Fibroblast of lung (primary cell): ENCODE measurements at regions not wholly inside any gene's neighbourhood (a gene's known extent, or its start where the extent isn't known, plus 50 kb on each side); places are given as distances from the start of the nearest gene placed in this dataset.

Experiments used
- DNase-seq, 2 donors: peaks; one replicate each; pipeline versions ENCODE4 v3.0.0 to v3.0.0-alpha.2; 2010; ENCODE audit warnings: low read depth in 2 of 2
- H2AFZ ChIP-seq: 2 replicates; pipeline ENCODE4 v1.5.1; 2012; ENCODE audit warnings: low read length, control low read depth, inconsistent platforms
- H3K27ac ChIP-seq: 2 replicates; pipeline ENCODE4 v1.5.1; 2011; ENCODE audit warnings: low read length, control low read depth; ENCODE audit not compliant: insufficient read depth
- H3K27me3 ChIP-seq: 2 replicates; pipeline ENCODE4 v1.5.1; 2011; ENCODE audit warnings: mild to moderate bottlenecking, low read length; ENCODE audit not compliant: control insufficient read depth, insufficient read depth
- H3K36me3 ChIP-seq: 2 replicates; pipeline ENCODE4 v1.5.1; 2011; ENCODE audit warnings: low read length; ENCODE audit not compliant: control insufficient read depth, insufficient read depth
- H3K4me1 ChIP-seq: 2 replicates; pipeline ENCODE4 v1.5.1; 2011; ENCODE audit warnings: low read length; ENCODE audit not compliant: control insufficient read depth, insufficient read depth; ENCODE audit errors: extremely low read depth
- H3K4me2 ChIP-seq: 2 replicates; pipeline ENCODE4 v1.5.1; 2011; ENCODE audit warnings: low read length, control low read depth; ENCODE audit not compliant: insufficient read depth; ENCODE audit errors: extremely low read depth
- H3K4me3 ChIP-seq, 4 experiments: fragments of 200-600 bp in 1 of 4; sonication (generic) in 1 of 4; replicated peaks in 1 of 4; 2 replicates each; pipeline ENCODE4 v1.5.1; 2011 to 2016; ENCODE audit warnings: low read length in 4 of 4, low read depth in 3 of 4, mild to moderate bottlenecking in 3 of 4, control low read depth in 2 of 4, inconsistent platforms in 1 of 4, mixed read lengths in 1 of 4; ENCODE audit not compliant: insufficient read depth in 1 of 4; ENCODE audit errors: control extremely low read depth in 1 of 4
- H3K79me2 ChIP-seq: 2 replicates; pipeline ENCODE4 v1.5.1; 2012; ENCODE audit warnings: mild to moderate bottlenecking, low read length, inconsistent platforms; ENCODE audit not compliant: control insufficient read depth, insufficient read depth
- H3K9ac ChIP-seq: 2 replicates; pipeline ENCODE4 v1.5.1; 2011; ENCODE audit warnings: mild to moderate bottlenecking, low read length, control low read depth; ENCODE audit not compliant: insufficient read depth
- H3K9me3 ChIP-seq: 2 replicates; pipeline ENCODE4 v1.5.1; 2012; ENCODE audit warnings: low read depth, low read length; ENCODE audit not compliant: control insufficient read depth, insufficient read depth
- H4K20me1 ChIP-seq: 2 replicates; pipeline ENCODE4 v1.5.1; 2011; ENCODE audit warnings: low read length; ENCODE audit not compliant: control insufficient read depth, insufficient read depth; ENCODE audit errors: extremely low read depth
- CTCF ChIP-seq, 2 donors: IDR thresholded peaks in 1 of 2; conservative IDR thresholded peaks in 1 of 2; 1 replicate in 1 of 2; 2 replicates in 1 of 2; pipeline ENCODE4 v1.5.1; 2011 to 2012; ENCODE audit warnings: low read length in 2 of 2, control low read depth in 1 of 2, inconsistent platforms in 1 of 2, low read depth in 1 of 2, mild to moderate bottlenecking in 1 of 2
- EZH2 ChIP-seq: IDR thresholded peaks from 2 replicates; pipeline ENCODE4 v1.5.1; 2012; ENCODE audit warnings: low read length, control low read depth, mild to moderate bottlenecking; ENCODE audit errors: missing control alignments

GRCh38 chr6:139779988-139780774, 405.7 kb upstream of the CITED2 start:
- TF ChIP-seq EZH2, result no peak
- TF ChIP-seq CTCF (conservative IDR thresholded peaks at IDR 0.05 in 1 of 2, IDR thresholded peaks at IDR 0.05 in 1 of 2; ENCODE audit: low read depth in 1 of 2, low read length in 2 of 2), result no peak
- H4K20me1 ChIP-seq, result no peaks in the 10 kb centered on the region
- H3K27ac ChIP-seq, result no peak overlapping the region
- H3K9me3 ChIP-seq, result no peaks in the 10 kb centered on the region
- peak in 1 of 2 donors; percentile 23 for DNase-seq
- no peak overlapping the region for H3K4me2 ChIP-seq
- no peaks in the 10 kb centered on the region for H3K79me2 ChIP-seq
- H3K9ac ChIP-seq, result no peak overlapping the region
- no peaks in the 10 kb centered on the region for H3K36me3 ChIP-seq
- H2AFZ ChIP-seq, result no peak overlapping the region
- no peaks in the 10 kb centered on the region for H3K27me3 ChIP-seq
- no peak overlapping the region for H3K4me3 ChIP-seq
- H3K4me1 ChIP-seq, result peaks cover 2% of the 10 kb centered on the region

DNA sequence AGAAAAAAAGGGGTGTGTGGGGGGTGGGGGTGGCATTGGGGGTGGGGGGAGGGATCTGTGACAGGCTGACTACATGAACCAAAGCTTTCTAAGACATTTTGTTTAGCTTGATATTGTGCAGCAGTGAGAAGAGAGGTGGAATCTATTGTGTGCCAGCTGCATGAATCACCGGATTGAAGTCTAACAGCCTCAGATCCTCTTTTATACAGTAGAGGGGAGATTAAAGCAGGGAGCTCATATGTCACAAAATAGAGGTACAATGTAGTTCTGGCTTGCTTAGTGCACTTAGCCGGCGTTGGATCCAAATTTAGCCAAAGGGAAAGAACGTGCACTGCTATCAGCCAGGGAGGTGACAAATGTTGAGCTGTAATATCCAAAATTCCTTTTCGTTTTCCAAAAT, 404.2 kb upstream of the CITED2 start:
- Histone ChIP-seq H3K4me1 (peaks cover 2% of the 10 kb centered on the region), H3K4me2 (no peak overlapping the region), H3K9ac (no peak overlapping the region), H3K79me2 (no peaks in the 10 kb centered on the region), H3K36me3 (no peaks in the 10 kb centered on the region), H2AFZ (no peak overlapping the region), H3K27ac (no peak overlapping the region), H4K20me1 (no peaks in the 10 kb centered on the region), H3K27me3 (no peaks in the 10 kb centered on the region), H3K9me3 (no peaks in the 10 kb centered on the region), H3K4me3 (no peak overlapping the region)
- TF ChIP-seq EZH2 (no peak), CTCF (conservative IDR thresholded peaks at IDR 0.05 in 1 of 2, IDR thresholded peaks at IDR 0.05 in 1 of 2; ENCODE audit: low read depth in 1 of 2, low read length in 2 of 2) (no peak)
- DNase-seq, result peak; percentile 20 to 73

- no peaks in the 10 kb centered on the region for H3K27me3 ChIP-seq
- H3K9me3 ChIP-seq, result no peaks in the 10 kb centered on the region
- no peak for DNase-seq
- no peaks in the 10 kb centered on the region for H3K36me3 ChIP-seq
- H3K9ac ChIP-seq, result no peak overlapping the region
- H3K4me3 ChIP-seq, result no peak overlapping the region
- no peaks in the 10 kb centered on the region for H4K20me1 ChIP-seq
- no peaks in the 10 kb centered on the region for H3K79me2 ChIP-seq
- peak overlapping the region; percentile 15 for H2AFZ ChIP-seq
- TF ChIP-seq CTCF (conservative IDR thresholded peaks at IDR 0.05 in 1 of 2, IDR thresholded peaks at IDR 0.05 in 1 of 2; ENCODE audit: low read depth in 1 of 2, low read length in 2 of 2) (no peak), EZH2 (no peak)
- peaks cover 2% of the 10 kb centered on the region for H3K4me1 ChIP-seq
- H3K4me2 ChIP-seq, result no peak overlapping the region
- no peak overlapping the region for H3K27ac ChIP-seq
These were observed 403.7 kb upstream of the CITED2 start for GRCh38 chr6:139778106-139778505.
